Esophagus muscularis mucosa (tissue), 4 donors: ENCODE measurements at regions not wholly inside any gene's neighbourhood (a gene's known extent, or its start where the extent isn't known, plus 50 kb on each side); places are given as distances from the start of the nearest gene placed in this dataset.

ENCODE experiments used
- DNase-seq: peaks from one replicate; pipeline ENCODE4 v3.0.0-alpha.2; 2017; ENCODE audit errors: extremely low spot score
- H3K27ac ChIP-seq, 4 donors: fragments of 200-600 bp; sonication (generic); replicated peaks in 1 of 4; 1 replicate in 3 of 4; 2 replicates in 1 of 4; pipeline ENCODE4 v1.5.1; 2016 to 2019; ENCODE audit warnings: mild to moderate bottlenecking in 1 of 4
- H3K27me3 ChIP-seq, 4 donors: fragments of 200-600 bp; sonication (generic); one replicate each; pipeline versions ENCODE4 v1.5.1 to v1.6.0; 2016 to 2019
- H3K36me3 ChIP-seq, 4 donors: fragments of 200-600 bp; sonication (generic); one replicate each; pipeline ENCODE4 v1.5.1; 2016 to 2019
- H3K4me1 ChIP-seq, 4 donors: fragments of 200-600 bp; sonication (generic); one replicate each; pipeline ENCODE4 v1.5.1; 2016 to 2019
- H3K4me3 ChIP-seq, 4 donors: fragments of 200-600 bp; sonication (generic); 1 replicate in 2 of 4; 2 replicates in 2 of 4; pipeline ENCODE4 v1.5.1; 2016 to 2019; ENCODE audit warnings: mild to moderate bottlenecking in 4 of 4, moderate library complexity in 1 of 4
- H3K9me3 ChIP-seq, 4 donors: fragments of 200-600 bp; sonication (generic); 1 replicate in 3 of 4; 2 replicates in 1 of 4; pipeline ENCODE4 v1.5.1; 2016 to 2019
- CTCF ChIP-seq, 3 experiments: fragments of 200-600 bp in 2 of 3; fragments of 450-650 bp in 1 of 3; sonication (generic) in 2 of 3; IDR thresholded peaks; one replicate each; pipeline ENCODE4 v1.5.1; 2017 to 2019; ENCODE audit warnings: antibody characterized with exemption in 3 of 3, mild to moderate bottlenecking in 2 of 3, moderate library complexity in 1 of 3
- EP300 ChIP-seq: sonication (generic); formaldehyde crosslinking; IDR thresholded peaks from one replicate; pipeline ENCODE4 v1.6.1; 2017; ENCODE audit warnings: antibody characterized with exemption
- POLR2A ChIP-seq: fragments of 450-650 bp; IDR thresholded peaks from one replicate; pipeline ENCODE4 v1.6.1; 2017; ENCODE audit warnings: antibody characterized with exemption, moderate library complexity, mild to moderate bottlenecking, low read depth
- POLR2AphosphoS5 ChIP-seq, 2 donors: sonication (generic); formaldehyde crosslinking; IDR thresholded peaks; one replicate each; pipeline ENCODE4 v1.6.1; 2017; ENCODE audit warnings: antibody characterized with exemption in 2 of 2
- WGBS: methylation state at CpG from one replicate; pipeline ENCODE4 v1.1.5; 2018; 5-methylcytosine and 5-hydroxymethylcytosine counted together
- intact Hi-C: fragments of 100-400 bp; cut with DNase I; formaldehyde crosslinking; loops from one replicate; pipeline ENCODE4 v1.15.1; 2023

- TF ChIP-seq POLR2AphosphoS5 (IDR thresholded peaks at IDR 0.05) (no peak), CTCF (IDR thresholded peaks at IDR 0.05) (no peak), POLR2A (no peak), EP300 (no peak)
- DNase-seq, result no peak
- 91% methylated on average over 3 of the region's 3 CpGs for WGBS
- no peaks in the 10 kb centered on the region for H3K36me3 ChIP-seq
- H3K4me3 ChIP-seq, result no peak overlapping the region
- no peak overlapping the region for H3K27ac ChIP-seq
- H3K4me1 ChIP-seq, result no peaks in the 10 kb centered on the region
- H3K27me3 ChIP-seq, result no peaks in the 10 kb centered on the region
- intact Hi-C loops, result no loop called here
- H3K9me3 ChIP-seq, result no peaks in the 10 kb centered on the region
Observed at GRCh38 chr14:83746336-83746735, 1783.6 kb upstream of the FLRT2 start.

GRCh38 chr14:83757916-83758315, 1772.0 kb upstream of the FLRT2 start:
- no peak overlapping the region for H3K4me3 ChIP-seq
- intact Hi-C loops, result no loop called here
- TF ChIP-seq EP300 (no peak), CTCF (IDR thresholded peaks at IDR 0.05) (no peak), POLR2A (no peak), POLR2AphosphoS5 (IDR thresholded peaks at IDR 0.05) (no peak)
- H3K27me3 ChIP-seq, result no peaks in the 10 kb centered on the region
- no peak for DNase-seq
- H3K4me1 ChIP-seq, result peaks cover 0 to 13% (median 2%) of the 10 kb centered on the region in 4 donors
- 64% methylated on average over 3 of the region's 3 CpGs for WGBS
- H3K36me3 ChIP-seq, result no peaks in the 10 kb centered on the region
- no peaks in the 10 kb centered on the region for H3K9me3 ChIP-seq
- H3K27ac ChIP-seq, result no peak overlapping the region

GRCh38 chr14:83764656-83765599, 1765.0 kb upstream of the FLRT2 start:
- 49% methylated on average over 8 of the region's 8 CpGs for WGBS
- DNase-seq, result no peak
- TF ChIP-seq POLR2AphosphoS5 (IDR thresholded peaks at IDR 0.05), result no peak
- TF ChIP-seq CTCF (IDR thresholded peaks at IDR 0.05), result no peak
- no peak for TF ChIP-seq POLR2A
- no peak for TF ChIP-seq EP300
- Histone ChIP-seq H3K36me3 (no peaks in the 10 kb centered on the region), H3K9me3 (no peaks in the 10 kb centered on the region), H3K27ac (no peak overlapping the region), H3K27me3 (no peaks in the 10 kb centered on the region), H3K4me1 (no peaks in the 10 kb centered on the region), H3K4me3 (no peak overlapping the region)
- intact Hi-C loops, result no loop called here

GRCh38 chr14:83777516-83777915, 1752.4 kb upstream of the FLRT2 start:
- no peak overlapping the region for H3K4me3 ChIP-seq
- no peak for TF ChIP-seq EP300
- no peak for TF ChIP-seq CTCF (IDR thresholded peaks at IDR 0.05)
- no peak for TF ChIP-seq POLR2A
- TF ChIP-seq POLR2AphosphoS5 (IDR thresholded peaks at IDR 0.05), result no peak
- 100% methylated on average over 1 of the region's 1 CpG for WGBS
- no peak for DNase-seq
- H3K4me1 ChIP-seq, result no peaks in the 10 kb centered on the region
- H3K9me3 ChIP-seq, result no peaks in the 10 kb centered on the region
- H3K27me3 ChIP-seq, result no peaks in the 10 kb centered on the region
- intact Hi-C loops, result no loop called here
- H3K27ac ChIP-seq, result no peak overlapping the region
- H3K36me3 ChIP-seq, result no peaks in the 10 kb centered on the region
